Right forelimb (tissue), 1 donor: ENCODE measurements at regions not wholly inside any gene's neighbourhood (a gene's known extent, or its start where the extent isn't known, plus 50 kb on each side); places are given as distances from the start of the nearest gene placed in this dataset.
A peak's percentile ranks its signal among the peaks of the same experiment; 100 is the strongest.
"Not testable (repeated sequence)": the region's sequence is repeated elsewhere in the genome, so short reads cannot be mapped to it uniquely, and the experiment has no call there.

Experiments used
- DNase-seq: peaks from one replicate; pipeline ENCODE4 v3.0.0-alpha.2; 2018

- DNase-seq: peak; percentile 47
These were observed 113.7 kb upstream of the SLC35F3 start for GRCh38 chr1:233790662-233791371.

GRCh38 chr1:233791372-233791703 is 113.1 kb upstream of the SLC35F3 start:
- DNase-seq: no peak

GRCh38 chr1:233791721-233792120 is 112.8 kb upstream of the SLC35F3 start:
- no peak for DNase-seq

GRCh38 chr1:233794863-233795262 is 109.6 kb upstream of the SLC35F3 start:
- no peak for DNase-seq

- no peak for DNase-seq
These were observed 108.2 kb upstream of the SLC35F3 start for GRCh38 chr1:233796146-233796783.

GRCh38 chr1:233802611-233803010 is 101.9 kb upstream of the SLC35F3 start:
- DNase-seq: no peak

- no peak for DNase-seq
These were observed 98.7 kb upstream of the SLC35F3 start for GRCh38 chr1:233805786-233806185.

GRCh38 chr1:233815357-233815756 is 89.1 kb upstream of the SLC35F3 start:
- no peak for DNase-seq

- no peak for DNase-seq
These were observed 88.6 kb upstream of the SLC35F3 start for GRCh38 chr1:233815865-233816264.

GRCh38 chr1:233816348-233816747 is 88.1 kb upstream of the SLC35F3 start:
- DNase-seq: no peak

- no peak for DNase-seq
These were observed 85.4 kb upstream of the SLC35F3 start for GRCh38 chr1:233819042-233819441.

- DNase-seq: not testable (repeated sequence)
These were observed 80.3 kb upstream of the SLC35F3 start for GRCh38 chr1:233824179-233824578.

GRCh38 chr1:233827937-233828336 is 76.5 kb upstream of the SLC35F3 start:
- not testable (repeated sequence) for DNase-seq

- DNase-seq: no peak
These were observed 76.0 kb upstream of the SLC35F3 start for GRCh38 chr1:233828480-233828879.

GRCh38 chr1:233834609-233835008 is 69.9 kb upstream of the SLC35F3 start:
- no peak for DNase-seq

GRCh38 chr1:233838207-233838606 is 66.3 kb upstream of the SLC35F3 start:
- DNase-seq: not testable (repeated sequence)

GRCh38 chr1:233843525-233844204 is 60.8 kb upstream of the SLC35F3 start:
- no peak for DNase-seq

- DNase-seq: no peak
These were observed 60.2 kb upstream of the SLC35F3 start for GRCh38 chr1:233844275-233844674.

GRCh38 chr1:233844692-233845091 is 59.8 kb upstream of the SLC35F3 start:
- DNase-seq: no peak
